WTC11 (cell line): ENCODE measurements at regions not wholly inside any gene's neighbourhood (a gene's known extent, or its start where the extent isn't known, plus 50 kb on each side); places are given as distances from the start of the nearest gene placed in this dataset.

ENCODE experiments used
- CTCF ChIP-seq: fragments of 200-600 bp; IDR thresholded peaks from 2 replicates; pipeline ENCODE4 v1.8.0; 2022; ENCODE audit warnings: antibody characterized with exemption
- FOXP1 ChIP-seq: sonication (generic); formaldehyde crosslinking; IDR thresholded peaks from 2 replicates; pipeline ENCODE4 v1.8.0; 2022; ENCODE audit warnings: missing genetic modification reagents, mild to moderate bottlenecking, moderate library complexity, borderline replicate concordance
- IRF1 ChIP-seq: sonication (generic); formaldehyde crosslinking; IDR thresholded peaks from 2 replicates; pipeline ENCODE4 v1.8.0; 2023; ENCODE audit warnings: missing genetic modification reagents
- IRF2 ChIP-seq: sonication (generic); formaldehyde crosslinking; IDR thresholded peaks from 2 replicates; pipeline ENCODE4 v1.8.0; 2022; ENCODE audit warnings: low read depth, missing genetic modification reagents, borderline replicate concordance
- JUN ChIP-seq: sonication (generic); formaldehyde crosslinking; IDR thresholded peaks from 2 replicates; pipeline ENCODE4 v1.8.0; 2023; ENCODE audit warnings: mild to moderate bottlenecking, missing genetic modification reagents
- SMAD3 ChIP-seq: sonication (generic); formaldehyde crosslinking; IDR thresholded peaks from 2 replicates; pipeline ENCODE4 v1.8.0; 2022; ENCODE audit warnings: missing genetic modification reagents, mild to moderate bottlenecking, borderline replicate concordance
- ZNF317 ChIP-seq: sonication (generic); formaldehyde crosslinking; IDR thresholded peaks from 2 replicates; pipeline ENCODE4 v1.8.1; 2023; ENCODE audit warnings: low read depth, mild to moderate bottlenecking, moderate library complexity, missing genetic modification reagents, borderline replicate concordance
- TF ChIP-seq, protein P1 (sequence below): sonication (generic); formaldehyde crosslinking; IDR thresholded peaks from 2 replicates; pipeline ENCODE4 v1.8.1; 2022; ENCODE audit warnings: mild to moderate bottlenecking, missing genetic modification reagents, moderate library complexity, borderline replicate concordance
- TF ChIP-seq, protein P2 (sequence below): sonication (generic); formaldehyde crosslinking; IDR thresholded peaks from 2 replicates; pipeline ENCODE4 v1.8.0; 2022; ENCODE audit warnings: mild to moderate bottlenecking, missing genetic modification reagents
- TF ChIP-seq, protein P3 (sequence below): sonication (generic); formaldehyde crosslinking; IDR thresholded peaks from 2 replicates; pipeline ENCODE4 v1.8.1; 2023; ENCODE audit warnings: mild to moderate bottlenecking, missing genetic modification reagents, moderate library complexity
- TF ChIP-seq, protein P4 (sequence below): sonication (generic); formaldehyde crosslinking; conservative IDR thresholded peaks from 2 replicates; pipeline ENCODE4 v1.8.1; 2023; ENCODE audit warnings: mild to moderate bottlenecking, low read depth, missing genetic modification reagents, moderate library complexity

- TF ChIP-seq JUN (CRISPR knock-in tag) = no peak
- TF ChIP-seq CTCF = no peak
- no peak for TF ChIP-seq IRF2 (CRISPR knock-in tag)
- TF ChIP-seq, protein P1, sequence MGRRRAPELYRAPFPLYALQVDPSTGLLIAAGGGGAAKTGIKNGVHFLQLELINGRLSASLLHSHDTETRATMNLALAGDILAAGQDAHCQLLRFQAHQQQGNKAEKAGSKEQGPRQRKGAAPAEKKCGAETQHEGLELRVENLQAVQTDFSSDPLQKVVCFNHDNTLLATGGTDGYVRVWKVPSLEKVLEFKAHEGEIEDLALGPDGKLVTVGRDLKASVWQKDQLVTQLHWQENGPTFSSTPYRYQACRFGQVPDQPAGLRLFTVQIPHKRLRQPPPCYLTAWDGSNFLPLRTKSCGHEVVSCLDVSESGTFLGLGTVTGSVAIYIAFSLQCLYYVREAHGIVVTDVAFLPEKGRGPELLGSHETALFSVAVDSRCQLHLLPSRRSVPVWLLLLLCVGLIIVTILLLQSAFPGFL (CRISPR knock-in tag) = no peak
- TF ChIP-seq, protein P2, sequence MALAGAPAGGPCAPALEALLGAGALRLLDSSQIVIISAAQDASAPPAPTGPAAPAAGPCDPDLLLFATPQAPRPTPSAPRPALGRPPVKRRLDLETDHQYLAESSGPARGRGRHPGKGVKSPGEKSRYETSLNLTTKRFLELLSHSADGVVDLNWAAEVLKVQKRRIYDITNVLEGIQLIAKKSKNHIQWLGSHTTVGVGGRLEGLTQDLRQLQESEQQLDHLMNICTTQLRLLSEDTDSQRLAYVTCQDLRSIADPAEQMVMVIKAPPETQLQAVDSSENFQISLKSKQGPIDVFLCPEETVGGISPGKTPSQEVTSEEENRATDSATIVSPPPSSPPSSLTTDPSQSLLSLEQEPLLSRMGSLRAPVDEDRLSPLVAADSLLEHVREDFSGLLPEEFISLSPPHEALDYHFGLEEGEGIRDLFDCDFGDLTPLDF (CRISPR knock-in tag) = no peak
- no peak for TF ChIP-seq ZNF317
- TF ChIP-seq, protein P3, sequence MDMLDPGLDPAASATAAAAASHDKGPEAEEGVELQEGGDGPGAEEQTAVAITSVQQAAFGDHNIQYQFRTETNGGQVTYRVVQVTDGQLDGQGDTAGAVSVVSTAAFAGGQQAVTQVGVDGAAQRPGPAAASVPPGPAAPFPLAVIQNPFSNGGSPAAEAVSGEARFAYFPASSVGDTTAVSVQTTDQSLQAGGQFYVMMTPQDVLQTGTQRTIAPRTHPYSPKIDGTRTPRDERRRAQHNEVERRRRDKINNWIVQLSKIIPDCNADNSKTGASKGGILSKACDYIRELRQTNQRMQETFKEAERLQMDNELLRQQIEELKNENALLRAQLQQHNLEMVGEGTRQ (CRISPR knock-in tag) = no peak
- no peak for TF ChIP-seq SMAD3 (CRISPR knock-in tag)
- TF ChIP-seq, protein P4, sequence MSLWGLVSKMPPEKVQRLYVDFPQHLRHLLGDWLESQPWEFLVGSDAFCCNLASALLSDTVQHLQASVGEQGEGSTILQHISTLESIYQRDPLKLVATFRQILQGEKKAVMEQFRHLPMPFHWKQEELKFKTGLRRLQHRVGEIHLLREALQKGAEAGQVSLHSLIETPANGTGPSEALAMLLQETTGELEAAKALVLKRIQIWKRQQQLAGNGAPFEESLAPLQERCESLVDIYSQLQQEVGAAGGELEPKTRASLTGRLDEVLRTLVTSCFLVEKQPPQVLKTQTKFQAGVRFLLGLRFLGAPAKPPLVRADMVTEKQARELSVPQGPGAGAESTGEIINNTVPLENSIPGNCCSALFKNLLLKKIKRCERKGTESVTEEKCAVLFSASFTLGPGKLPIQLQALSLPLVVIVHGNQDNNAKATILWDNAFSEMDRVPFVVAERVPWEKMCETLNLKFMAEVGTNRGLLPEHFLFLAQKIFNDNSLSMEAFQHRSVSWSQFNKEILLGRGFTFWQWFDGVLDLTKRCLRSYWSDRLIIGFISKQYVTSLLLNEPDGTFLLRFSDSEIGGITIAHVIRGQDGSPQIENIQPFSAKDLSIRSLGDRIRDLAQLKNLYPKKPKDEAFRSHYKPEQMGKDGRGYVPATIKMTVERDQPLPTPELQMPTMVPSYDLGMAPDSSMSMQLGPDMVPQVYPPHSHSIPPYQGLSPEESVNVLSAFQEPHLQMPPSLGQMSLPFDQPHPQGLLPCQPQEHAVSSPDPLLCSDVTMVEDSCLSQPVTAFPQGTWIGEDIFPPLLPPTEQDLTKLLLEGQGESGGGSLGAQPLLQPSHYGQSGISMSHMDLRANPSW (CRISPR knock-in tag) = no peak
- TF ChIP-seq FOXP1 (CRISPR knock-in tag) = no peak
- no peak for TF ChIP-seq IRF1
Measured at GRCh38 chr1:166698771-166699170, 140.5 kb upstream of the POGK start.
